PC-9 (cell line): ENCODE measurements at regions not wholly inside any gene's neighbourhood (a gene's known extent, or its start where the extent isn't known, plus 50 kb on each side); places are given as distances from the start of the nearest gene placed in this dataset.

ENCODE experiments used
- EZH2 ChIP-seq: fragments of 200-600 bp; sonication (generic); IDR thresholded peaks from 2 replicates; pipeline ENCODE4 v1.8.0; 2017; ENCODE audit warnings: antibody characterized with exemption, low read depth
- TF ChIP-seq, protein P1 (sequence below): fragments of 200-600 bp; sonication (generic); conservative IDR thresholded peaks from 2 replicates; pipeline ENCODE4 v1.6.1; 2017; ENCODE audit warnings: mixed run types, antibody characterized with exemption, mild to moderate bottlenecking, moderate library complexity

DNA sequence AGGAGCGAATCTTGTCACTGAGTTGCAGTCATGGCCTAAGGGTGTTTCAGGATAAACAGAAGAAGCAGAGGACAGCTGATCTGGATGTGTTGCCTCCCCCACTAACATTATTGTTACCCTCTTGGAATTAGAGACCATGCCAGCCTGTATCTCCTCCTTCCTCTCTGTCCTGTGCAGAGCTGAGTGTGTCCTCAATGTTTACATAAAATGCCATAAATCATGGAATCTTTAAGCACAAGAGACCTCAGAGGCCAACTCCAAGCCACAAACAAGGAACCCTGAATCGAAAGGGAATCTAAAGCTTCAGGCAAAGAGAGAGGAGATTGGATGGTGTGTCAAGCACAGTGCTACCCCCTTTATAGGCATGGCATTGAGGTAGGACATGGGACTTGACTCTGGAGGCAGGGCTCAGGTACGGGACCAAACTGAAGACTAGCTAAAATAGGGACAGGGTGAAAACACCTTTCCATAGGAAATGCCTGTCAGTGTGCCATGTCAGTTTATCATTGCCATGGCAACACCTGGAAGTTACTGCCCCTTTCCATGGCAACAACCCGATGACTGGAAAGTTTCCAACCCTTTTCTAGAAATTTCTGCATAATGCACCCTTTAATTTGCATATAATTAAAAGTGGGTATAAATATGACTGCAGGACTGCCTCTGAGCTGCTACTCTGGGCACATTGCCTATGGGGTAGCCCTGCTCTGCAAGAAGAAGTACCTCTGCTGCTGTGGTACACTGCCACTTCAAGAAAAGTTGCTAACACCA, 489.7 kb downstream of the MIAT start:
- TF ChIP-seq, protein P1, sequence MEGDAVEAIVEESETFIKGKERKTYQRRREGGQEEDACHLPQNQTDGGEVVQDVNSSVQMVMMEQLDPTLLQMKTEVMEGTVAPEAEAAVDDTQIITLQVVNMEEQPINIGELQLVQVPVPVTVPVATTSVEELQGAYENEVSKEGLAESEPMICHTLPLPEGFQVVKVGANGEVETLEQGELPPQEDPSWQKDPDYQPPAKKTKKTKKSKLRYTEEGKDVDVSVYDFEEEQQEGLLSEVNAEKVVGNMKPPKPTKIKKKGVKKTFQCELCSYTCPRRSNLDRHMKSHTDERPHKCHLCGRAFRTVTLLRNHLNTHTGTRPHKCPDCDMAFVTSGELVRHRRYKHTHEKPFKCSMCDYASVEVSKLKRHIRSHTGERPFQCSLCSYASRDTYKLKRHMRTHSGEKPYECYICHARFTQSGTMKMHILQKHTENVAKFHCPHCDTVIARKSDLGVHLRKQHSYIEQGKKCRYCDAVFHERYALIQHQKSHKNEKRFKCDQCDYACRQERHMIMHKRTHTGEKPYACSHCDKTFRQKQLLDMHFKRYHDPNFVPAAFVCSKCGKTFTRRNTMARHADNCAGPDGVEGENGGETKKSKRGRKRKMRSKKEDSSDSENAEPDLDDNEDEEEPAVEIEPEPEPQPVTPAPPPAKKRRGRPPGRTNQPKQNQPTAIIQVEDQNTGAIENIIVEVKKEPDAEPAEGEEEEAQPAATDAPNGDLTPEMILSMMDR: no peak
- TF ChIP-seq EZH2: no peak
